Fibroblast of peridontal ligament (primary cell): ENCODE measurements at regions not wholly inside any gene's neighbourhood (a gene's known extent, or its start where the extent isn't known, plus 50 kb on each side); places are given as distances from the start of the nearest gene placed in this dataset.

Source experiments
- DNase-seq: peaks from one replicate; pipeline ENCODE4 v3.0.0-alpha.2; 2010; ENCODE audit errors: extremely low read depth

- DNase-seq = no peak
These were observed 53.4 kb downstream of the PTCHD4 start for GRCh38 chr6:48057601-48058000.

GRCh38 chr6:48048451-48049146, 62.4 kb downstream of the PTCHD4 start:
- DNase-seq = no peak

GRCh38 chr6:48041894-48042293, 69.1 kb downstream of the PTCHD4 start:
- DNase-seq = no peak

DNA sequence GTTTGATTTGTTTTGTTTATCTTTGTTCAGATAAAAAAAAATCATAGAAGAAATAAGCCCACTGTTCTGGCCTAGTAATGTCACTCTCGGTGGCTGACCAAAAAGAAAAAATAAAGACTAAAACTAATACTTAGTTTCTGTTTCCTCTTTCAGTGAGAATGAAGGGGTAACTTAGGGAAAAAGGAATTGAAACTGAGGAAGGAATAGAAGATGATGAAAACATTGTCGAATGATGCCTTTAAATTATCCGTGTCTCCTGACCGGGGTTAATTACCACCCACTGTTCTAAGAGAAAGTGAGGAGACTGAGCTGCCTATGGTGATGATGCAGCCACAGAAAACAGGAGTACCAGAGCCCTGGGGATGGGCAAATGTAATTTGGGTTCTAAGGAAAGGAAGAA, 73.1 kb downstream of the PTCHD4 start:
- DNase-seq = no peak

DNA sequence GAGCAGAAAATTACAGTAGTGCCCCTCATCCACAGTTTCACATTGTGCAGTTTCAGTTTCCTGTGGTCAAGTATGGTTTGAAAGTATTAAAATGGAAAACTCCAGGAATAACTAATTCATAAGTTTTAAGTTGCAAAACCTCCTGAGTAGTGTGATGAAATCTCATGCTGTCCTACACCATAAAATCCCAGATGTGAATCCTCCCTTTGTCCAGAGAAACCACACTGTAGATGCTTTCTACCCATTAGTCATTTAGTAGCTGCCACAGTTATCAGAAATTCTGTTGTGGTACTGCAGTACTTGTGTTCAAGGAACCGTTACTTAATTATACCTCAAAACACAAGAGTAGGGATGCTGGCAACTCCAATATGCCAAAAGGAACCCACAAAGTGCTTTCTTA, 74.7 kb downstream of the PTCHD4 start:
- DNase-seq = peak; percentile 17

- peak; percentile 27 for DNase-seq
These were observed 78.8 kb downstream of the PTCHD4 start for GRCh38 chr6:48032151-48032550.

GRCh38 chr6:48031711-48032110, 79.3 kb downstream of the PTCHD4 start:
- DNase-seq = no peak

DNA sequence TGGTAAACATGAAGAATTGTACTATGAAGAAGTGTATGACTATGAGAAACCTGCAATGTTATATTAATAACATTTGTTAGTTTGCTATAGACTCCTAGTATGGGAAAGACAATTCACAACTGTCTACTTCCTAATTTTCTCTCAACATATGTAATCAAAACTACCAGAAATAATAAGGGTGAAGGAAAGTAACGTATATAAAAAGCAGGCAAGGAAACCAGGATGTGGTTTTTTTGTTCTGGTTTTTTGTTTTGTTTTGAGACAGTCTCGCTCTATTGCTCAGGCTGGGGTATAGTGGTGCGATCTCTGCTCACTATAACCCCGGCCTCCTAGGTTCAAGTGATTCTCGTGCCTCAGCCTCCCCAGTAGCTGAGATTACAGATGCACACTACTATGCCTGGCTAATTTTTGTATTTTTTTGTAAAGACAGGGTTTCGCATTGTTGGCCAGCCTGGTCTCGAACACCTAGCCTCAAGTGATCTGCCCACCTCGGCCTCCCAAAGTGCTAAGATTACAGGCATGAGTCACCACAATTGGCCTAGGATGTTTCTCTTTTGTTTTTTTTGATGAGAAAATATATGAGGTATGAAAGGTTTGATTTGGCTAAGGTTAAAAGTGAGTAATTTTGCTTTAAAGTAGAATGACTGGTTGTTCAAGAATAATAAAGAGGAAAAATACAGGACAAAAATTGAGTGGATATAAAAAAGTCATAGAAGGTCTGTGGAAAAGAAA, 83.1 kb downstream of the PTCHD4 start:
- no peak for DNase-seq

DNA sequence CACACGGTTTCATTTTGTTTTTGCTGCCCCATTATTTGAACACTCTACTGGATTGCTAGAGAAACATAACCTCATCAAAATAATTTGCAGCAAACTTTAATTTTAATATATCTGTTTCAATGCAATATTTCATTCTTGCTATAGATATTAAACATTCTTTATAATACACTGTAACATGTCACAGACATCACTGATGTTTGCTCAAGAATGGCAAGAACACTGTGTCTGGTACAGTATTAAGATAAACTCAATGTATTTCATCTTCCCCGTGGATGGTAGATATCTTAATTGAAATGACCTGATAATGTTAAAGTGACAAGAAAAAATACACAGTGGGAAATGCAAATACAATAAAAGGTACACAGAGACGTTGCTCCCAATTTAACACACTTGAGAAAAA, 86.0 kb downstream of the PTCHD4 start:
- no peak for DNase-seq

- no peak for DNase-seq
These were observed 89.1 kb downstream of the PTCHD4 start for GRCh38 chr6:48021904-48022303.

- no peak for DNase-seq
These were observed 94.8 kb downstream of the PTCHD4 start for GRCh38 chr6:48016020-48016755.

DNA sequence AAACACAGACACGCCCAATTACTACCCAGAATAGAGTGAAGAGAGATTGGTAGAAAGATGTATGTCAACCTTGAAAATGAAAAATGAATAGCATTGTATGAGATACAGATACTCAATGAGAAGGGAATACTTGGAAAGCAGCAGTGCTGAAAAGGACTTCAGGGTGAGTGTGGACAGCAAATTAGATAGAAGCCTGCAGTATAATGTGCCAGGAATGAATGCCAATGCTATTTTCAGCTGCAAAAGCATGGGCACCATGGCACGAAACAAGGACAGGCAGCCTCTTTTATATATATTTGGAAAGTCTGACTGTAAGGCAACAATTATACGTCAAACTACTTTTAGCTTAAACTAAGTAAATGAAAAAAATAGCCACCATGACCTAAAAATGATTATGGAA, 118.2 kb downstream of the PTCHD4 start:
- DNase-seq = no peak

DNA sequence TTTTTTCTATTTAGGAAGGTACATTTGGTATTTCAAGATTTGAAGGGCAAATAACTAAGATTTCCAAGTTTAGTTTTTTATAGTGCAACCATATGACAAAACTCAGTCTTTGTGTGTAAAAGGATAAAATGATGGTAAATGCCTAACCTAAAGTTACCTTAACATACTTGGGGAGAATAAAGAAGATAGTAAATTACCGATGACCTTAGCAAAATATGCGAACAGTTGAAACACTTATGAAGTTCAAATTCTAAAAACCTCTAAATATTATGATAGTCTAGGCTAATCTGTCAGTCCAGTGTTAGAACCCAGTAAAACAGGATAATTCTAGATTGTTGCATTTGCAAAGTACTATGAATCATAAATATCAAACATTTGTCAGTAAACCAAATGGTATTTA, 127.5 kb downstream of the PTCHD4 start:
- no peak for DNase-seq

DNA sequence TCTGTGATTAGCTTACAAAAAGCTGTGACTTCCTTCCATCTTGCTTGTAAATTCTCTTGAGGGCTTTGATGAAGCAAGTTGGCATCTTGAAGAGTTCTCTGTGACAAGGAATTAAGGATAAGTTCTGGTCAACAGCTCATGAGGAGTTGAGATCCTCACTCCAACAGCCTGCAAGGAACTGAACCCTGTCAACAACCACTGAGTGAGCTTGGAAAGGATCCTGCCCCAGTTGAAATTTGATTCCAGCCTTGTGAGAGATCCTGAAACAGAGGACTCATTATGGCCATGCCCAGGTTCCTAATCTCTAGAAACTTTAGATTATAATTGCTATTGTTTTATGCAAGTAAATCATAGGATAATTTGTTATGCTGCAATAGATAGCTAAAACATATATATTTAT, 133.7 kb downstream of the PTCHD4 start:
- no peak for DNase-seq

GRCh38 chr6:47974106-47974505, 136.9 kb downstream of the PTCHD4 start:
- DNase-seq = no peak

GRCh38 chr6:47970826-47971225, 140.2 kb downstream of the PTCHD4 start:
- DNase-seq = no peak

GRCh38 chr6:47967843-47968242, 143.2 kb downstream of the PTCHD4 start:
- no peak for DNase-seq

DNA sequence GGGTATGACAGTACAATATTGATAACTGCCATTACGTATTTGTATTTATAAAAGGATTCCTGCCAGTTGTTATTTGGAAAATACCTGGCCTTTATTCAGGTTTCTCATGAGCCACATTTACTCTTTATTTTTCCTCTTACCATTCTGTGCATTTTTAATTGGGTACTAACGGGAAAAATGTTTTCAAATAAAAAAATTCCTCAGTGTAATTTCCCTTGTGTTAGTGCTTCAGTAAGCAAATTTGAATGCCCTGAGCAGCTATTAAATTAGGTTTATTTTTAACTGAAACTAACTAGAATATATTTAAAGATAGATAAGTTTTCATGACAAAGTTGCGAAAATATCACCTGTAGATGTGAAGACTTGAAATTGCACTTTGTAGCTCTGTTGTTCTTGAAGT, 146.0 kb downstream of the PTCHD4 start:
- no peak for DNase-seq

GRCh38 chr6:47952640-47953039, 158.4 kb downstream of the PTCHD4 start:
- DNase-seq = no peak

DNA sequence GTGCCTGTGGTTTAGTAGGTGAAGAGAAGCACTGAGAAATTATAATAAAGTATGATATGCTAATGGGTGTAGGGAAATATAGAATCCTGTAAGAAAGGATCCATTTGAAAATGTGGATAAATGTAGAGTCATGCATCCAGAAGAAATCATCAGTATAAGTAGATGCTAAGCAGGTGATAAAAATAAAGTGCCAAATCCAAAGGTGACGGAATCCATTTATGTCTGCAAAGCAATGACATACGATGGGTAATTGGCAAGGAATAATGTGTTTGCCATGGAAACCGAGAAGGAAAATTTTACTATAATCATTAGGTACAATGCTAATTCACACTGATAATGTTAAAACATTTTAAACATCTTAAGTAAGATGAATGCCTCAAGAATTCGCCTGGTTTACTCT, 163.0 kb downstream of the OPN5 start:
- no peak for DNase-seq

DNA sequence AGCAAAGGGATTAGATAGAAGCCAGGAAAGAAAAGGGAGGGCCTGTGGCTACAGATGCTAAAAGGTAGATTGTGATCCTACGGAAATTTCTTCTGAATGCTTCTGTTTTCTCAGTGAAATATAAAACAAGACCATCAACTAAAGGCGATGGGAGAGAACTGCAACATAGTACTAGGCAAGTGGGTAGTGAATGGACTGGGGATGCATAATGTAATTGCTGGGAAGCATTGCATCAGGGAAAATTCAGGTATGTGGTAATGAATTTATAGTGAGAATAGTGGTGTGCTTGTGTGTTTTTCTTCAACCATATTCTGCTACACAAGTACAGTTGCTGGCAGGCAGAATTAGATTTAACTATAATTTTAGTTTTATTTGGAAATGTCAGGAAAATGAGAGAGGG, 156.6 kb downstream of the OPN5 start:
- DNase-seq = no peak

DNA sequence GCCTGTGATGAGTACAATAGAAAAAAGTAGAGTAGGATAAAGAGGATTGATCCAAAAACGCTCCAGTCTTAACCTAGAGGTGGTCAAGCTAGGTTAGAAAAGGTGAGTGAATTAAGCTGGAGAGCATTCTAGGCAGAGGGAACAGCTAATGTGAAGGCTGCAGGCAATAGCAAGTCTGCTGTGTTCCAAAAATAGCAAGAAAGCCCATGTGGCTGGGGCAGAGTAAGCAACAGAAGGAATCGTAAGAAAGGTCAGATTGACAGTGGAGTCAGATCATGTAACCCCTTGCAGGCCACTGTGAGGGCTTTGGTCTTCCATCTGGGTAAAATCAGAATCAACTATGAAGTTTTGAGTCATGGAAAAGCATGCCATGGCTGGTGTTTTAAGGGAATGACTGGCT, 155.0 kb downstream of the OPN5 start:
- no peak for DNase-seq

- DNase-seq = no peak
These were observed 152.2 kb downstream of the OPN5 start for GRCh38 chr6:47934023-47934422.
